GM21381 (cell line): ENCODE measurements at regions not wholly inside any gene's neighbourhood (a gene's known extent, or its start where the extent isn't known, plus 50 kb on each side); places are given as distances from the start of the nearest gene placed in this dataset.
"Not testable (repeated sequence)": the region's sequence is repeated elsewhere in the genome, so short reads cannot be mapped to it uniquely, and the experiment has no call there.

Experiments
- ATAC-seq: cut with Tn5 transposase; IDR thresholded peaks from one replicate; pipeline ENCODE4 v1.9.1; 2021; ENCODE audit warnings: mild to moderate bottlenecking, moderate library complexity; ENCODE audit not compliant: unreplicated experiment

DNA sequence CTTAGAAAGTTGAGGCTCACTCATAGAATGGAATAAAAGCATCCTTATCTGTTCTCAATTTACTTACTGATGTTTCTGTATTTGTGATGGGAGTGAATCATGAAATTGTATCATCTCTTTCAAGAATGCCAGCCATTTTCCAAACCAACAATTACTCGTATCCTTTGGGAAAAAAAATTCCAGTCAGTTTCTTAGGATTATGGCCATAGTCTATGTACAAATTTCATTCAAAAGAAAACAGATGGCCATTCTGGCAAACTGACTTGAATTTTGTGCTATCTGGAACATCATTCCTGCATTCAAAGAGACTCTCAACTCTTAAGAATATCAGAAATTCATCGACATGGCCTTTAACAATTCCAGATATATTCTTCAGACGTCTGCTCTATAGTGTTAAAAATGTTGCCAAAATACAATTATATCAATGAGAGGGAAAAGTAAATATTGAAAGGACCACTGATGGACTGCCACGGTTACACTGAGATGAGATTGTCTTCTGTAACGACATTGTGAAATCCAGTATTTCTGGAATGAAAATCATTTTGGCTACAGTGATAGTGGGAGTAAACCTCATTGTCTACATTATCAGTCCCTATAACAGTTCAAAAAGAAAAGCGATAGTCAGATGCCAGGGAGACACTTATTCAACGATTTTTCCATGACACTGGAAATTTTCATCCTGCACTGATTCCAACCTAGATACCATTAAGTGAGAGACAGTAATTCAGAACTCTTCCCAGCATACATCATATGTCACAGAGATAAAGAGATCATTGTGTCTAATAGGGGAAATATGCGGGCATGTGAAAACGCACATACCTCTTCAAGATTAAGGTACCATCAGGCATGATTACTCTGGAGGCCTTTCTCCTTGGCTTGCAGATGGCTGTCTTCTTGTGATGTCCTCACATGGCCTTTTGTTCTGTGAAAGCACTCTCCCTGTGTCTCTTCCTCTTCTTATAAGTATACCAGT lies 953.8 kb upstream of the ALCAM start:
- ATAC-seq: no peak

DNA sequence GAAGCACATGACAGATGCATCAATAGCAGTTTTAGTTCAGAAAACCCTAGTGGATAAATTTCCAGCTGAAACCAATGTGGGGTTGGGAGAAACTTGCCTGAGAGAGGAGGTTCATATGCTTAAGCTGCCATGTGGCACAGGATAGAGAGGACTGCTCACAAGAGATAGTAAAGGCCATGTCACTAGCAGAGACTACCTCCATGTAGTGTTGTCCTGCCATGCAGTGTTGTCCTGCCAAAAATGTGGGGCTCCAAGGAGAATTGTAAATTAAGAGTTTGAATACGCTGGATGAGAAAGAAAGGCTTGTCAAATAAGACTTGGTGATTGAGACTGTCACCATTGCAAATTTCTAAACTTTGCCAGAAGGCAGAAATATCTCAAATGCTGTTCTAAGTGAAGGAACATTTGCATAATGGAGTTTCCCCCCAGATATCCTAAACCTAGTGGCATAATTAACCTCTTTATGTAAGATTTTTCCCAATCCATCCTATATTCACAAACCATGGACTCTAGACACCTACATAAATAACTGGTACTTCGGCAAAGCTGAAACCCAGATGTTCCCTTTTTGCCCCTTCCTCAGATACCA lies 938.3 kb upstream of the ALCAM start:
- ATAC-seq: no peak

- ATAC-seq: no peak
Measured at GRCh38 chr3:104429727-104430126, 937.0 kb upstream of the ALCAM start.

- ATAC-seq: no peak
Measured at GRCh38 chr3:104436506-104436905, 930.2 kb upstream of the ALCAM start.

DNA sequence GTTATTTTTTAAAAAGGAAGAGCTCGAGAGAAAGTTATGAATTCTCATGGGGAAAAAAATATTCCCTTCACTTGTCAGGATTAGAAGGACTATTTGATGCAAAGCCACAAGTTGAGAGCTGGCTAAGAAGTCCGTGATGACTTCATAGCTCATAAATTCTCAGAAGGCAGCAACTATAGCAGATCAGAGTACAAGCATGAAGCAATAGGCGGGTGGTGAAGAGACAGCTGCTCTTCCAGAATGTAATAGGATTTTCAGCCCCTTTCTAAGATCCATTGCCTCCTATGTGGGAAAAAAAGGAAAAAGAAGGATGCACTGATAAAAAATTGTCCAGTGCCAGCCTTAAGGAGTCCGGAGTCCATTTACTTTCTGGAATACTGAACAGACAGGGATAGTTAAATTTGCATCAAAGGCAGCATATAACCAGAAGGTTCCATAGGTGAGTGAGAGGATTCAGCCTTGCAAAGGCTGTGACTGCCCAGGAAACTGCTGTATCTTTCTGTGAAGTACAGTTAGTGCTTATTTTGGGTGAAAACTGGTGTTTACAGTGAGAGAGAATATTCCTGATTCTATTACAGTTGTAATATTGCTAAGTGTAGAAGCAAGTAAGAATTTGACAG lies 929.5 kb upstream of the ALCAM start:
- ATAC-seq: no peak

GRCh38 chr3:104437891-104438290 lies 928.8 kb upstream of the ALCAM start:
- no peak for ATAC-seq

DNA sequence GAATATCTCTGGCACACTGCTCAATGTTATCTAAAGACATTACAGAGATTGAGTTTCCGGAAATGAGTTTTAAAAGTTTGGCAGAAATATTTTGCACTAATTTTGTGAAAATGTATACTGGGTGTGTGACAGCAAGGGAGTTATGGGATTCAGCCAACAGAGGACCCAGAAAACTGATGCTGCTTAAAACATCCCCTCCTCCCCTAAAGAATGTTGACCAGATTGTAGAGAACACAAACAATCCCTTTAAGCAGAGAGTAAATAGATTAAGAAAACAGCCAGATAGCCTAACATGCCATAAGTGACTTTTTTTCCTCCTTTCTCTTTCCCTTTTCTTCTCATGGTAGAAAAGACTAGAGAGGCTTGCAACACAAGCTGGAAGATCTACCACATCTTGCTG lies 928.0 kb upstream of the ALCAM start:
- no peak for ATAC-seq

DNA sequence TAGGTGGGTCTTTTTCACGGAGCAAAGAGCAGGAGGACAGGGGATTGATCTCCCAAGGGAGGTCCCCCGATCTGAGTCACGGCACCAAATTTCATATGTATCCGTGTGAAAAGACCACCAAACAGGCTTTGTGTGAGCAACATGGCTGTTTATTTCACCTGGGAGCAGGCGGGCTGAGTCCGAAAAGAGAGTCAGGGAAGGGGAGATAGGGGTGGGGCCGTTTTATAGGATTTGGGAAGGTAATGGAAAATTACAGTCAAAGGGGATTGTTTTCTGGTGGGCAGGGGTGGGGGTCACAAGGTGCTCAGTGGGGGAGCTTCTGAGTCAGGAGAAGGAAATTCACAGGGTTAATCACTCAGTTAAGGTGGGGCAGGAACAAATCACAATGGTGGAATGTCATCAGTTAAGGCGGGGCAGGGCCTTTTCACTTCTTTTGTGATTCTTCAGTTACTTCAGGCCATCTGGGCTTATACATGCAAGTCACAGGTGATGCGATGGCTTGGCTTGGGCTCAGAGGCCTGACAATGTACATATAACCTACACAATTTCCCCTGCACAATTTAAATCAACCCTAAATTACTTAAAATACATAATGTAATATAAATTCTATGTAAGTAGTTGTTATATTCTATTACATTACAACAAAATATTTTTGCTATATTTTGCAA lies 921.3 kb upstream of the ALCAM start:
- not testable (repeated sequence) for ATAC-seq

DNA sequence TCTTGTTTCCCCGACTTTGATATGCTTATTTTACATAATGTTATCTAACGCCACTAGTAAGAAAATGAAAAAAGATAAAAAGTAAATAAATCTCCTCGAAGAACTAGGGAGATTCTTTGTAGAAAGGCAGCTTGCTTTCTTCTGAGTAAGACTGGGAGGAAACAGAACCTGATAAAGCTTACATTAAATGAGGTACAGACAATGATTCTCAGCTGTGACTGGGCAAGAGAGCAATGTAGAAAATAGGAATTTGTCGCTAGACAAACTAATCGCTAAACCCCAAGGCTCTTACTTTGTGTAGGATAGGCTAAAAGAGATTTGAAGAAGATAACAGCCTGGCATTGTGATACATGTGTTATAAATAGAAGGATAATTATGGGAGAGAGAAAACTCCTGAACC lies 919.0 kb upstream of the ALCAM start:
- no peak for ATAC-seq

DNA sequence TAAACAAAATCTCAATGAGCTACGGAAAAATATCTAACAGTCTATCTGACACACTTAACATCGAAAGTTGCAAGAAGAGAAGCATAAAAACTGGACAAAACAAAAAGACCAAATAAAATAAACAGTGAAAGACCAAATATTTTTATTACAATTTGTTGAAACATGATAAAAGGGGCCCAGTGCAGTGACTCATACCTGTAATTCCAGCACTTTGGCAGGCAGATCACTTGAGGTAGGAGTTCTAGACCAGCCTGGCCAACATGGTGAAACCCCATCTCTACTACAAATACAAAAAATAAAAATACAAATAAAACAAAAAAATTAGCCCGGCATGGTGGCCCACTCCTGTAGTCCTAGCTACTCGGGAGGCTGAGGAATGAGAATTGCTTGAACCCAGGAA lies 914.0 kb upstream of the ALCAM start:
- no peak for ATAC-seq

DNA sequence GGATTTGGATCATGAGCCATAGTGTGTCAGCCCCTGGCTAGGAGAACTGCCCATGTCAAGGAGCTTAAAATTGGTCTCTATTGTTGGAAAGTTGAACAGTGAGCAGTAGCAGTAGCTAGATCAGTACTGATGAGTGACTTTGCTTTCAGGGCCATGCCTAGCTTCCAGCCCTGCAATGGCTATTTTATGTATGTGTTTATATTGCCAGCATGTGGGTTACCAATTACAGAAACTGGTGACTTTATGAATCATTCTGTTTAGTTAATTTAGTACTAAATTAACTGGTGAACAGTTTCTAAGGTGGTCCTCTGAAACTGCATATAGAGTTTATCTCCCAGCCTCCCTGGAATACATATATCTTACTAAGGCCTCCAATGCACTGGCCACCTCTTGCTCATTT lies 908.1 kb upstream of the ALCAM start:
- peak; percentile 36 for ATAC-seq

DNA sequence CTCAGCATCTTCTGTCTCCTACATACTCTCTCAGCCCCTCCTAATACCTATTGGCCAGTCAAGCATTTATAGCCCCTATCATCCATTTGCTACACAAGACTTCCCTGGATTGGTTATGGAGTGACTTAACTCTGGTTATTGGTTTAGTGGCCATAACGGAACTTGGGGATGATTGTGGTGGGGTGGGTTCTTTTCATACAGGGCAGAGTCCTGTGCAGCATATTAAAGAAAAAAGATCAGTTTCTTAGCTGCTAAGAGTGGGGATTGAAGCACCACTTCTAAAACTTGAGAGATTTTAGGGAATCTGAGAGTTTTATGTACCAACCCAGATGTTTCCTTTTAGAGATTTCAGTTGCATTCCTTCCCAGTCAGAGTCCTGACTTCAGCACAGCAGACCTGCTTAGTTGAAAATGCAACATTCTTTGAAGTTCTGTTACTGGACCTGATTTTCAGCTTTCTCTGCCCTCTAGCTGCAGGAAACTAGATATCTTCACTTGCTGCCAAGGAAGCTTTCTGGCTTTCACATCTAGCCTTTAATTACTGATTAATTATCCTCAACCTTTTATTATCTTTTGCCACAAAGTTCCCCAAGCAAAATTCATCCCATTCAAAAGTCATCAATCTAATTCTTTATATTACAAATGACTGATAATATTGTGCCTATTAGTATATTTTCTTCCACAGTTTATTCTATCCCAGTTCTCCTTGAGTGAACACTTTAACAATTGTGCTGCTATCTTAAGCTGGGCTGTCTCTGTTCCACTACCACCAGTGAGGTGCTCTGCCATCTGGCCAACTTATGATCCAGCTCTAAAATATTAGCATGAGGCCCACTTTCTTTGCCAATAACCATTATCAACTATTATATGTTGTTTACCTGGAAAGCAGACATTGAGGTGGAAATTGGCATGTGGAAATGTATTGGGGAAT lies 906.0 kb upstream of the ALCAM start:
- no peak for ATAC-seq

DNA sequence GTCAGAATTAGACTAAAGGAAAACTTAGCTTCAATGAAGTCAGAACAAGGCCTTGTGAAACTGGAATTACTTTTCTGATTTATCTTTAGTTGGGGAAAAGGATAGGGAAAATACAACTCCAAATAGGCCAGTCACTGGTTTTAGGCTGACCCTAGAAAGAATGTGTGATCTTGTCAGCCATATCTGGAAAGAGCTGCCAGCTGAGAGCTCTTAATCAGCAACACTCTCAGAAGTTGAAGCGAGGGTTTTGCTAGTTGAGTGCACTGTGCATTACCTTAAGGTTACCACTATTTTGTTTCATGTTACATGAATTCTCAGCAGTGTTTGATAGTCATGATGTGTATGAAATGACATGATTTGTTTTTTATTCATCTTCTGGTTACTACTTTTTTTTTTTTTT lies 905.3 kb upstream of the ALCAM start:
- ATAC-seq: no peak

GRCh38 chr3:104472221-104472620 lies 894.5 kb upstream of the ALCAM start:
- ATAC-seq: no peak

DNA sequence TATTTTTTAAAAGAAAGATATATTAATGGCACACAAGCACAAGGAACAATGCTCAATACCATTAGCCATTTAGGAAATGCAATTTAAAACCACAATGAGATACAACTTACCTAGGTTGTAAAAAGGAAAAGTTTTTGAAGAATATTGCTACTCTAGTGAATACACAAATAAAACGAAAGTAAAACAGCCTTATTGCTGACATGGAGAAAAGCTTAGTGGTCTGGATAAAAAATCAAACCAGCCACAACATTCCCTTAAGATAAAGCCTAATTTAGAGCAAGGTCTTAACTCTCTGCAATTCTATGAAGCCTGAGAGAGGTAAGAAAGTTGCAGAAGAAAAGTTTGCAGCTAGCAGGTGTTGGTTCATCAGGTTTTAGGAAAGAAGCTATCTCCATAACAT lies 892.7 kb upstream of the ALCAM start:
- no peak for ATAC-seq

GRCh38 chr3:104503022-104503421 lies 863.7 kb upstream of the ALCAM start:
- no peak for ATAC-seq

DNA sequence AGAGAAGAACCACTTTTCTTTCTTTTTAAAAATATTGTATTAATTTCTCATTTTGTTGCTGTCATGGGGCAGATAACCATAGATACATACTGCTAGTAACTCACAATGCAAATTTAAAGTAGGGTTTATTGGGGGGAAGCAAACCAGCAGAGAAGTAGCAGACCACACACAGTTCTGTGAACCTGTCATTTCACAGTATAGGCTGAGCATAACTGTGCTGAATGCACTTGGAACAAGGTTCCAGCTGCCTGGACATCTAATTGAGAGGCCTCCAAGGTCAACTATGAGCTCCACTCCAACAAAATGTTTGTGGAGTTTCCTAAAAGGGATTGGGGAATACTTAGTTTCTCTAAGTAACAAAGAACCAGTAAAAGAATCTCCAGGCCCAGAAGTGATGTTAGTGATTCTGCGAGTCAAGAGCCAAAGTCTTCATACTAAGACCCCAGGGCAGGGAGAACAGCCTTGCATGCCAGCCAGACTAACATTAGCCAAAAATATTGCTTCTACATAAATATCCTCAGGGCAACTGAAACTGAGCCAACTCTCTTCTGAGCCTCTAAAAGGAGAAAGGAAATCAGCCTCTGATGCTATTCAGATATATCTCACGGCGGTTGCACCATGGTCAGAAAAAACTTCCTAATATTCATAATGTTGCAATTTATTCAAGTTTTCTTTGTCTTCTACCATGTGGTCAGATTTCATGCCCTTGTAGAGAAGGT lies 856.4 kb upstream of the ALCAM start:
- no peak for ATAC-seq

DNA sequence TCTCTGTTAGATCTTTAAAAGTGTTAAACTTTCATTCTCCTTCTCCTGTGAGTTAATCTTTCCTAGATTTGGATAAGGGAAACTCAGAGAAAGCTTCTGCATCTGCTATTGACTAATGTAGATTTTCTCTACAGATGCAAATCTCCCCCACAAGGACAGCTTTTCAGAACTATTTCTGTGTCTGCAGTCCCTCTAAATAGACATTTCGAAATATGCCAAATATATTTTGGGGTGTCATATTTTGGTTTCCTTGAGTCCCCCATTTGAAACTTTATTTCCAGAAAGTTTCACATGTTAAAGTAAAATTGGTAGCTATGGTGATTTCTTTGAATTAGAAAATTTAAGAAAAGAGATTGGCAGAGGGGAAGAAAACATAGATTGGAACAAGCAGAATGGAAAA lies 852.3 kb upstream of the ALCAM start:
- no peak for ATAC-seq

GRCh38 chr3:104514776-104515175 lies 851.9 kb upstream of the ALCAM start:
- no peak for ATAC-seq

DNA sequence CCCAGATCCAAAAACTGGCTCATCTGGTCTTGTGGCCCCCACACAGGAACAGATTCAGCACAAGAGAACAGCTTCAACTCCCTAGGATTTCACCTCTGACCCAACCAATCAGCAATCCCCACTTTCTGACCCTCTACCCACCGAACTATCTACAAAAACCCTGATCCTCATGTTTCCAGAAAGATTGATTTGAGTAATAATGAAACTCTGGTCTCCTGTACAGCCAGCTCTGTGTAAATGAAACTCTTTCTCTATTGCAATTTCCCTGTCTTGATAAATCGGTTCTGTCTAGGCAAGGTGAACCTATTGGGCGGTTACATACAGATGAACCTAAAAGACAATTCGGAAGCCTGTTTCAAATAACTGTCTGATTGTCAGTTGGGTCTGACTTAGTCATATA lies 847.6 kb upstream of the ALCAM start:
- ATAC-seq: peak; percentile 17
